OCI-LY1 (cell line): ENCODE measurements at regions not wholly inside any gene's neighbourhood (a gene's known extent, or its start where the extent isn't known, plus 50 kb on each side); places are given as distances from the start of the nearest gene placed in this dataset.

Experiments
- H2AFZ ChIP-seq: fragments of 200-600 bp; sonication (generic), shearing (Covaris generic); 2 replicates; pipeline ENCODE4 v1.6.0; 2014; ENCODE audit warnings: antibody characterized with exemption, mild to moderate bottlenecking, low read length
- H3F3A ChIP-seq: fragments of 200-600 bp; sonication (generic), shearing (Covaris generic); 2 replicates; pipeline ENCODE4 v1.6.0; 2014; ENCODE audit warnings: mild to moderate bottlenecking, antibody characterized with exemption, low read length, moderate library complexity; ENCODE audit not compliant: insufficient read depth
- H3K27ac ChIP-seq: fragments of 200-600 bp; sonication (generic); 2 replicates; pipeline ENCODE4 v1.5.1; 2014; ENCODE audit warnings: low read length, mixed run types, mild to moderate bottlenecking, low read depth; ENCODE audit not compliant: poor library complexity, severe bottlenecking
- H3K27me3 ChIP-seq: fragments of 200-600 bp; sonication (generic); 2 replicates; pipeline ENCODE4 v1.6.0; 2014; ENCODE audit warnings: antibody characterized with exemption, mild to moderate bottlenecking, low read length, moderate library complexity; ENCODE audit not compliant: insufficient read depth
- H3K36me3 ChIP-seq: fragments of 200-600 bp; sonication (generic); 2 replicates; pipeline ENCODE4 v1.6.1; 2014; ENCODE audit warnings: mild to moderate bottlenecking, antibody characterized with exemption, low read length, moderate library complexity, mixed read lengths; ENCODE audit not compliant: insufficient read depth
- H3K4me1 ChIP-seq: fragments of 200-600 bp; sonication (generic); 2 replicates; pipeline ENCODE4 v1.5.1; 2014; ENCODE audit warnings: mild to moderate bottlenecking, low read length, moderate library complexity; ENCODE audit not compliant: insufficient read depth, severe bottlenecking
- H3K4me2 ChIP-seq: fragments of 200-600 bp; sonication (generic), shearing (Covaris generic); 2 replicates; pipeline ENCODE4 v1.6.1; 2014; ENCODE audit warnings: low read length
- H3K4me3 ChIP-seq: fragments of 200-600 bp; sonication (generic); 2 replicates; pipeline ENCODE4 v1.5.1; 2014; ENCODE audit warnings: low read length, low read depth, mild to moderate bottlenecking, mixed read lengths; ENCODE audit not compliant: poor library complexity, severe bottlenecking
- H3K79me2 ChIP-seq: fragments of 200-600 bp; shearing (Covaris generic); 2 replicates; pipeline ENCODE4 v1.6.1; 2016; ENCODE audit warnings: mixed run types, low read length, mixed read lengths; ENCODE audit not compliant: insufficient read depth
- H3K9ac ChIP-seq: fragments of 200-600 bp; sonication (generic), shearing (Covaris generic); 2 replicates; pipeline ENCODE4 v1.6.1; 2014; ENCODE audit warnings: mild to moderate bottlenecking, low read length, mixed read lengths
- H3K9me2 ChIP-seq: fragments of 200-600 bp; sonication (generic), shearing (Covaris generic); 2 replicates; pipeline ENCODE4 v1.6.1; 2014; ENCODE audit warnings: low read depth, mild to moderate bottlenecking, low read length, mixed read lengths
- H3K9me3 ChIP-seq: fragments of 200-600 bp; shearing (Covaris generic); 2 replicates; pipeline ENCODE4 v1.6.1; 2014; ENCODE audit warnings: low read length, mixed read lengths
- H4K20me1 ChIP-seq: fragments of 200-600 bp; sonication (generic), shearing (Covaris generic); 2 replicates; pipeline ENCODE4 v1.6.0; 2016; ENCODE audit warnings: mild to moderate bottlenecking, low read length; ENCODE audit not compliant: insufficient read depth
- EZH2 ChIP-seq: fragments of 200-600 bp; sonication (generic), shearing (Covaris generic); IDR thresholded peaks from 2 replicates; pipeline ENCODE4 v1.8.0; 2017; ENCODE audit warnings: borderline replicate concordance, mixed run types, mild to moderate bottlenecking, antibody characterized with exemption, low read length, moderate library complexity, mixed read lengths
- TF ChIP-seq, protein P1 (sequence below): fragments of 200-600 bp; sonication (generic), shearing (Covaris generic); IDR thresholded peaks from 2 replicates; pipeline ENCODE4 v1.5.1; 2017; ENCODE audit warnings: mild to moderate bottlenecking, antibody characterized with exemption, low read length, moderate library complexity, mixed read lengths

DNA sequence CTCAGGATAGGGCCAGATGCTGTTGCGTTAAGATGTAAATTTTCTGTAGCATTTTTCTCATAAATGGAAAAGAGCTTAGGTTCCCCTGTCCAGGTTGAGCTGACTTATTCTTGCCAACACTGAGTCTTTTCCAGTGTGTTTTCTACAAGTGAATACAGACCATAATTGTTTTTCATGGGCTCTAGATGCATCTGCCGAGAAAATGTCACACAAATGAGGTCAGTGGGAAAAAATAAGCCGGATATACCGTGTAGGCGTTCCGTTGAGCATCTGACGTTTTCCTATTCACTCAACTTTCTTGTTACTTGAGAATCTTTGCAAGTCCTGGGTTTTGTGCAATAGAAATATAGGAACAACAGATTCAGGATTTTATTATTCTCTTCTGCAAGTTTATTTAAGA, 582.9 kb upstream of the CDH4 start:
- H3K9ac ChIP-seq: no peak overlapping the region
- H3F3A ChIP-seq: no peaks in the 10 kb centered on the region
- no peaks in the 10 kb centered on the region for H3K9me3 ChIP-seq
- H3K36me3 ChIP-seq: no peaks in the 10 kb centered on the region
- no peaks in the 10 kb centered on the region for H3K79me2 ChIP-seq
- TF ChIP-seq, protein P1, sequence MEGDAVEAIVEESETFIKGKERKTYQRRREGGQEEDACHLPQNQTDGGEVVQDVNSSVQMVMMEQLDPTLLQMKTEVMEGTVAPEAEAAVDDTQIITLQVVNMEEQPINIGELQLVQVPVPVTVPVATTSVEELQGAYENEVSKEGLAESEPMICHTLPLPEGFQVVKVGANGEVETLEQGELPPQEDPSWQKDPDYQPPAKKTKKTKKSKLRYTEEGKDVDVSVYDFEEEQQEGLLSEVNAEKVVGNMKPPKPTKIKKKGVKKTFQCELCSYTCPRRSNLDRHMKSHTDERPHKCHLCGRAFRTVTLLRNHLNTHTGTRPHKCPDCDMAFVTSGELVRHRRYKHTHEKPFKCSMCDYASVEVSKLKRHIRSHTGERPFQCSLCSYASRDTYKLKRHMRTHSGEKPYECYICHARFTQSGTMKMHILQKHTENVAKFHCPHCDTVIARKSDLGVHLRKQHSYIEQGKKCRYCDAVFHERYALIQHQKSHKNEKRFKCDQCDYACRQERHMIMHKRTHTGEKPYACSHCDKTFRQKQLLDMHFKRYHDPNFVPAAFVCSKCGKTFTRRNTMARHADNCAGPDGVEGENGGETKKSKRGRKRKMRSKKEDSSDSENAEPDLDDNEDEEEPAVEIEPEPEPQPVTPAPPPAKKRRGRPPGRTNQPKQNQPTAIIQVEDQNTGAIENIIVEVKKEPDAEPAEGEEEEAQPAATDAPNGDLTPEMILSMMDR: no peak
- no peaks in the 10 kb centered on the region for H3K4me1 ChIP-seq
- no peaks in the 10 kb centered on the region for H3K27me3 ChIP-seq
- H2AFZ ChIP-seq: no peak overlapping the region
- no peak overlapping the region for H3K4me3 ChIP-seq
- H4K20me1 ChIP-seq: no peaks in the 10 kb centered on the region
- no peak overlapping the region for H3K27ac ChIP-seq
- no peaks in the 10 kb centered on the region for H3K9me2 ChIP-seq
- no peak overlapping the region for H3K4me2 ChIP-seq

DNA sequence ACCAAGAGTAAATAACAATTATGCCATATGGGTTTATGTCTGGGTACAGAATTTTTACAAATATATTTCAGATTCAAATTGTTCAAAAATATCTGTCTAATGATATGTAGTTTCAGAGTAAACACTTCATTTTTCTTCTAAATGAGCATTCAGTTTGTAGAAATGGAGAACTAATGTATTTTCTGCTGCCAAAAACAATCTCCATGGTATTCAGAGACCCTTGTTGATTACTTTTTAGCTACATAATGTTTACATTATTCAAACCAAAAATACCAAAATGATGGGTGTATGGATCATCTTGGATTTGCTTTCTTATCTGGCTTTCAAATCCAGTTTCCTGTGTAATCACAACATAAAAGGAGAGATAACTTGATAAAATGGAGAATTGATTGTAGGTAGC, 576.0 kb upstream of the CDH4 start:
- H4K20me1 ChIP-seq: no peaks in the 10 kb centered on the region
- H3K4me3 ChIP-seq: no peak overlapping the region
- no peaks in the 10 kb centered on the region for H3K27me3 ChIP-seq
- no peaks in the 10 kb centered on the region for H3K4me1 ChIP-seq
- no peak overlapping the region for H3K27ac ChIP-seq
- no peaks in the 10 kb centered on the region for H3F3A ChIP-seq
- no peaks in the 10 kb centered on the region for H3K79me2 ChIP-seq
- H2AFZ ChIP-seq: no peak overlapping the region
- no peak overlapping the region for H3K9ac ChIP-seq
- H3K4me2 ChIP-seq: no peak overlapping the region
- no peaks in the 10 kb centered on the region for H3K9me3 ChIP-seq
- H3K9me2 ChIP-seq: no peaks in the 10 kb centered on the region
- H3K36me3 ChIP-seq: no peaks in the 10 kb centered on the region
- TF ChIP-seq, protein P1: no peak
- TF ChIP-seq EZH2: no peak

DNA sequence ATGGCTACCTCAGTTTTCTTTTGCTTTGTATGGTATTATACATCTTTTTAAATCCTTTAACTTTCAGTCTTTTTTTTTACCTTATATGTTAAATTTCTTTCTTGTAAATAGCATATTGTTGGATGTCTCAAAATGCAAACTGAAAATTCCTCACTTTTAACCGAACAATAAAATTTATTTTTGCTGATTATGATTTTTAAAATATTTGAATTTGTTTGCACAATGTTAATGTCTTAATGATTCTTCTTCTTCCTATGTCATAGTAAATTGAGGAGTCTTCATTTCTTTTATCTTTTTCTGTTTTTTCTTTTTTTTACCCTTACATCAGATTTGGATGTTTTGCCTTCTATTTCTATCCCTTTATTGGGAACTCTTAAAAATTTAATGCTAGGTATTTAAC, 574.2 kb upstream of the CDH4 start:
- Histone ChIP-seq H2AFZ (no peak overlapping the region), H3K4me1 (no peaks in the 10 kb centered on the region), H3K27ac (no peak overlapping the region), H3K9ac (no peak overlapping the region), H4K20me1 (no peaks in the 10 kb centered on the region), H3K9me3 (no peaks in the 10 kb centered on the region), H3K36me3 (no peaks in the 10 kb centered on the region), H3K9me2 (no peaks in the 10 kb centered on the region), H3K4me3 (no peak overlapping the region), H3K4me2 (no peak overlapping the region), H3K27me3 (no peaks in the 10 kb centered on the region), H3K79me2 (no peaks in the 10 kb centered on the region), H3F3A (no peaks in the 10 kb centered on the region)
- TF ChIP-seq, protein P1: no peak
- no peak for TF ChIP-seq EZH2
